ENCODE measurements at regions not wholly inside any gene's neighbourhood (a gene's known extent, or its start where the extent isn't known, plus 50 kb on each side); places are given as distances from the start of the nearest gene placed in this dataset.
A peak's percentile ranks its signal among the peaks of the same experiment; 100 is the strongest.

- no peak for DNase-seq
These were observed 156.6 kb upstream of the ID2 start for GRCh38 chr2:8525236-8525581.

DNA sequence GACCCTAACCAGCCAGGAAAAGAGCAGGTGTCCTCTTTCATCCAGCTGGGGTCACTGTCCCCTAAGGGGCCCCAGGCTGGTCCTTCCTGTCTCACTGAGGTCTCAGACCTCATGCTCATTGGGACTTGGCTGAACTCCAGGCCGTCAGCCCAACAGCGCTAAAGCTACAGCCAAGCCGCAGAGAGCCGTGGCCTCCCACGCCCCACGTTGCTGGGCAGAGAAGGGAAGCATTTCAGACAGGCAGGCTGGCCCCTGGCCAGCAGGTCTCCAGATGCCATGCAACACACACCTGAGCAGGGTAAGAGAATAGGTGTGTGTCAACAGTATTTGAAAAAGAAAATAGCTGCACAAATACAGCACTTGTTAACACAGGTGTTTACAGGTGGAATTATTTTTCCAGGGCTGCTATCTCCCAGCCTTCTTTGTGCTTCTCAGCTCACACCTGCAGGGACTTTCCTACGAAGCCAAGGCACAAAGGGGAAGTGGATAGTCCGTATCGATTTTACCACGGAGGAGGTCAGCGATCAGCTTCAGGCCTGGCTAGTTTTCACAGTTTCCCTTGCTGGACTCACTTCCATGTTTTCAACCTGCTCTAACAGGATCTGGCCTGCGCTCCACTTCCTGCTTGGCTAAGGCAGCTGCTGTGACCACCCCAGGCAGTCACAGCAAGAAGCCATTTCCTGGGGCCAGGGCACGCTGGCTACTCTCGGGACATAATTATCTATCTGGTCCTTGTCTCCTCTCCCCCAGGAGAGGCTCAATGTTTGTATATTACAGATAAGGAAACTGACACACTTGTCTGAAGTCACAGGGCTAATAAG is 156.1 kb upstream of the ID2 start:
- DNase-seq, result peak; percentile 31

DNA sequence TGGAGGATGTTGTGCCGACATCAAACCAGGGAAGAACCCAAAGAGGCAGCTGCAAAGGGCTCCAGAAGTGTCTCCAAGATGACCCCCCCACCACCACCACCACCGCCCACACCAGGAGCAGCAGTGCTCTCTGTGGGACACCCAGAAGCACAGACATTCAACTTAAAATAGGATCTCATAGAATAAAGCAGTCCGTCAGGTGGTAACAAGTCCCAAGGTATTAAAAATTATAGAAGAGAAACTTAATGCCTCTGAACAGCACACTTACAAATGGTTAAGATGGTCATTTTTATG is 155.5 kb upstream of the ID2 start:
- DNase-seq, result no peak

DNA sequence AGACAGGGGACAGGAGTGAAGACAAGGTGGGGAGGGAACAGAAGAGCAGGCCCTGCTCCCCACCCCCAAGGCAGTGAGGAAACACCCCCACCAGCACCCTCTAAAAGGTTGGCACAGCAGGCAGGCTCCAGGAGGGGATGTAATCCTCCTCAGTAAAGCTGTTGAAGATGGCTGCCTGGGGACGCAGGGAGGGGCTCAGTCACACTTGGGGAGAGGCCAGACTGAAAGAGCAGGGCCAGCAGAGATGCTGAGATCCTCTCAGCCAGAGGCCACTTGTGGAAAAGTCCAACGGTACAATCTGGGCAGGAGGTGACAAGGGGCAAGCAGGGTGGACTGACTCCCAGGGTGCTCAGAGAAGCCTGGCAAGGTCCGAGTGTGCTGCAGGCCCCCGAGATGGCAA is 154.8 kb upstream of the ID2 start:
- DNase-seq, result no peak

- no peak for DNase-seq
These were observed 154.2 kb upstream of the ID2 start for GRCh38 chr2:8527676-8528075.

DNA sequence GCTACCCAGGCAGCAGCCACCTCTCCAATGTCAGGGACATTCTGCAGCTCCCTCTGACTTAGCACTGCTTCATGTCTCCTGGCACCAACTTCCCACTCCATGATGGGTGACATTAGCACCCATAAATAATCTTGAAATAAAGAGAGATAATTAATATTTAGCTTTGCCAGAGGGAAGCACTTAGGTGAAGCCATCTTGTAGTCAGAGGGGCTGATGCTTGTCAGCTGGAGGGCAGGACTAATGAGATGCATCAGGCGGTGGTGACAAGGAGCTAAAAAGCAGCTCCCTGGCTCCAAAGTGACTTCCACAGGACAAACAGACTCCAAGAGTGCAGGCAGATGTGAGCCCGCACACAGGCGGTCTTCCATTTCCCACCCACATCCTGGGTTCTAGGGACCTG is 153.0 kb upstream of the ID2 start:
- DNase-seq, result no peak

DNA sequence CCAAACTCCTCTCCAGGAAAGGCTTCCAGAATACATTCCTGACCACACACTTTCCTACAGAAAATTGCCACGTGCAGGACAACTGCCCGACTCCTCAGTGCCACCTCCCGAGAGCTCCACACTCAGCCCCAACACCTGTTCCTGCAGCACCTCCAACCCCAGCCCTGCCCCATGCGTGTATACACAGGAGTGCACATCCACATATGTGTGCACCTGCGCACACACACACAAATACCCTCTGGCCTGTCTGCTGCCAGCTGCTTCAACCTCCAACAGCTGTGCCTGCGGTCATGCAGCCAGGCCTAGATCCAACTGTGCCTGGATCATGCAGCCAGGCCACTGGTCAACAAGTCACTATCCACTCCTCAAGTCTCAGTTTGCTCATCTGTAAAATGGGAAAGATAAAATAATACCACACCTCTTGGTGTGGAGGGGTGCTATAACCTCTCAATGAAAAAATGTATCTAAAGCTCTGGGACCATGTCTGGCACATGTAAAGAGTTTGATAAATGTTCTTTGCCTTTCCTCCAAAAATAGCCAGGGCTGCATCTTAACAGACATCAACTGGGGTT is 152.1 kb upstream of the ID2 start:
- DNase-seq, result no peak

DNA sequence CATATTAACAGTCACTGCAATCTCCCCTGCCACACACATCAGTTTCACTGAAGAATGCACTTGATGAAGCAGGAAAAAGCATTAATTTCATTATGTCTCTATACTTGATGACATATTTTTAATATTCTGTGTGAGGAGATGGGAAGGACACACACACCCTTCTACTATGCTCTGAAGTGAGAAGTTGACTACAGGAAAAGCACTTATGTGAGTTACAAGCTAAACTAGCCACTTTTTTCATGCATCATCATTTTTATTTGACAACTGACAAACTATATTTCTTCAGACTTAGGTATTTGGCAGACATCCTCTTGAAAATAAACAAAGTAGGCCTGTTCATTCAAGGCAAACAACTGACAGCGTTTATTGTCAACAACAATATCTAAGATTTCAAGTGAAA is 150.4 kb upstream of the ID2 start:
- DNase-seq, result no peak

DNA sequence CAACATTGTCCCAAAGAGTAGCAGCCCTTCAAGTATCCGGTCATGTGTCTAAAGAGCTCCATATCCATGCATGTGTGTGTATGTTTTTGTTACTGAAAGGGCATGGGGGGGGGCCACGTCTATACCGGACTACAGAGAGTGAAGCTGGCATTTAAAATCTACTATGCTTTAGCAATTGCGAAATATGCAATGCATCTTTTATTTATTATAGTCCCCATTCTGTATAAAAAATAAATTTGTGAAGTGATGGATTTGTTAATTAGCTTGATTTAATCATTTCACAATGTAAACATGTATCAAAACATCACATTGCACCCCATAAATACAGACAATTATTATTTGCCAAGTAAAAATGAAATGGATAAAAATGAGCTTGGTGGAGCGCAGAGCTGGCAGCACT is 149.4 kb upstream of the ID2 start:
- DNase-seq, result no peak

DNA sequence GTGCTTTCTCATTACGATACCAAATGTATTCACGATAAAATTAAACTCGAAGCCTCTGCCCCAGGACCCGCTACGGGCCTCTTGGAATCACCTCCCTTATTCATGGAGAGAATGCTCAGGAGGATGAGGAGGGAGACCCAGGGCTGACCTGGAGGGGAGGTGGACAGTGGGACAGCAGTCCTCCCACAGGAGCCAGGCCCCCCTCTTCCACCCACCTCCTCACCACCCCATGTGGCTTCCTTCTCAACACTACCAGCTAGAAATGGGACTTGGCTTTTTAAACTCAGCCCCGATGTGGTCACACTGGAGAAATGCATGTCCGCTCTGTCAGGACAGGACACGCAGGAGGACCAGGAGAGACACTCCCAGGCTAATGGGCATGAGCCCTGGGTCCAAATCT is 147.9 kb upstream of the ID2 start:
- no peak for DNase-seq

- no peak for DNase-seq
These were observed 147.5 kb upstream of the ID2 start for GRCh38 chr2:8534386-8534728.

DNA sequence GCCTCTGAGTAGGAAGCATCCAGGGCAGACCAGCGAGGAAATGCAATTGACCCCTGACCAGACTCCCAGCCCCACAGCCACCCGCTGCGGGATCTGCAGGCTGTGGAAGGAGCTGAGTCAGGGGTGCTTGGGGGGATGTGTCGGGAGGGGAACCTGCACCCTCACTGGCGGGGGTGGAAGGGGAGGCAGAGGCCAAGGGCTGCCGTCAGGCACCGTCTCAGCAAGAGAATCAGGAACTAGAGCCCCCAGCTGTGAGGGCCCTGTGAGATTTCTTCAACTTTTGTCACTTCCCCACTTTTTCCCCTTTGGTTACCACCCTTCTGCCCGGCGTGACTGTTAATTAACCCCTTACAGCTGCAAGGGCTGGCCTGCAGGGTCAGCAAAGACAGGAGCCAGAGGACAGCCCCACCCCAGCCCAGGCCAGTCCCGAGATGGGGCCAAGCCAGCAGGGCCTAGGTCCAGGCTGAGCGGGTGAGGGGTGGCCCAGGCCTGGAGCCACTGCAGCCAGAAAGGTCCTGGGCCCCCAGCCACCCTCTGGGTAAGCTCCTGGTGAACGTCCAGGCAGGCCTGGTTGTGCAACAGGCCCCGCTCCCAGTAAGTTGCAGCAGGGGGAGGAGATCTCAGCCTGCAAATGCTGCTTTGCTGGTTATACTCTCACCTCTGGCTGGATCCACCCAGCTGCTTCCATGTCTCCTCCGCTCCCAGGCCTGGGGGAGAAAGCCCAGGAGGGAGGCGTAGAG is 147.0 kb upstream of the ID2 start:
- DNase-seq, result peak; percentile 65

DNA sequence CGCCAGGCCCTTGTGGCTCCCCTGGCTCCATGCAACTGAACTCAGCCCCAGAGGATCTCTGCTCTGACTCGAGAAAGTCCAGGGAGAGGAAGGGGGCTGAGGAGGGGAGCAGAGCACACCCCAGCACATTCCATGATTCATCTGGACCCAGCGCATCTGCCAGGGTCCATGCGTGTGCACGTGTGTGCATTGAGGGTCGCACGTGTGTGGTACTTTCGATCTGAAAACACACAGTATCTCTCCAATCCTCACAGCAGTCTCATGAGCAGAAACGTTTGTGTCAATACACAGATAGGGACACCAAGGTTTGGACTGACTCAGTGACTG is 146.4 kb upstream of the ID2 start:
- DNase-seq, result no peak

DNA sequence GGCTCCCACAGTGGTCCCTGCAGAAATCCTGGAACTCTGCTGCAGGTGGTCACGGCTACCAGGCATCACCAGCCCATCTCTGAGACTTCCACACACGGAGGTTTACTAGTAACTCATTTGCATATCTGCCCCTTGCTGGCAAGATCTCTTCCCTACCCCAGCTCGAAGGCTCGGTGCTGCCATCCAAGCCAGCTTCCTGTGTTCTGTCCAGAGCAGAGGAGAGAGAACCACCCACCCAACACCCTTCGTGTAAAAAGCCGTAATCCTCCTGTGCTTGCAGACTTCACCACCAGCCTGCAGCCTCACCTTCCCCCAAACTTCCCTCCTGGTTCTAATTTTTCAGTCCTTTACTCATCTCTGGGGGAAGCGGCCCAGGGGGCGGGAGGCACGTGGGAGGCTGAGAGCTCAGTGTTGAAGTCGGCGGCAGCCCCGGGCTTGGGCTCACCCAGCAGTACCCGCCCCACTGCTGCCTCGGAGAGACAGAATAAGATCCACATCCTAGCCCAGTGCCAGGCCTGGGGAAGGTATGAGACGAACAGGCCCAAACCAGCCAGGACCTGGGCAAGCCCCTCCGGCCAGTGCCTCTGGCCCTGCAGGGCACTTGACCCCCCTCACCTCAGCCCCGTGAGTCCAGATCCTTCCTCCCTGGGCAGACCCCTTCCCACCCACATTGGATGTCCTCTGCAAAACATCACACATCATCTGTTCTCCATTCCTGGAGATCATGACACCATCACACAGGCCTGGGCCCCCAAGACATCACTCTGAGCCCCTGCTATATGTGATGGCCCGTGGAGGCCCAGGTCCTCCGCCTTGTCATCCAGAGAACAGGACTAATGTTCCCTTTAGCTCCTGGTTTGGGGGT is 145.8 kb upstream of the ID2 start:
- DNase-seq, result no peak

DNA sequence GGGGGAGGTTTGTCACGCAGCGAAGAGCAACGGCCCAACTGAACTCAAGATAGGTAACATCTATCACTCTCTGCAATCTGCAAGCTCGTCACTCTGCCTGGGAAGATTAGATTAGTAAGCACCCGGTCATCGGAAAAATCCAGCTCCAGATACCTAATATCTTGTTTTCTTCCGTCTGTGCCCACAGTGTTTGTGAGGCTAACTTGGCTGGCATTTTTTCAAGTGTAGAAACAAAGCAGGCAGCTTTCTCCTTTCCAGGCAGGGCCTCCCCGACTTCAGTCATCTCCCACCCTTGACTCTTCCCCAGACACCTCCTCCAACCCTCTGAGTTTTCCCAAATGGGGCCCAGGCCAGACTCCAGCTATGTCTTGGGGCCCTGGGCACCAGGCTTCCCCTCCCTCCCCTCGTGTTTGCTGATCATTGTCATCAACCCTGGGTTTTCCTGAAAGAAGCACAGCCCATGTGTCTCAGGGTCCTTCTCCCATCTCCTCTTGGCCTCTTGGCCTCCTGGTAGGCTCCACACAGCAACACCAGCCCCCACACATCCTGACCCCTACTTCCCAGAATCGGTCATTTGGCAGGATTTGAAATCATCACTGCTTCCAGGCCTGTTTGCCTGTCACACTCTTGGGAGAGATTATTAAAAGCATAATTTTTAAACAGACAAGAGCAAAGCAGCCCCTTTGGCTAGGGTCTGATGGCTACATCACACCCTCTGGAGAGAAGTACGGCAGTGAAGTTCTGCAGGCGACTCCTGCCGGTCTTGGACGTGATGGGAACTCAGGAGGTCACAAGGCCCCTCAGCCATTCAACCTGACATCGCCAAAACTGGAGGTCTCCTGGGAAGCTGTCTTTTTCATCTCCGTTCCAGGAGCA is 144.9 kb upstream of the ID2 start:
- DNase-seq, result no peak

- no peak for DNase-seq
These were observed 144.2 kb upstream of the ID2 start for GRCh38 chr2:8537562-8538155.

DNA sequence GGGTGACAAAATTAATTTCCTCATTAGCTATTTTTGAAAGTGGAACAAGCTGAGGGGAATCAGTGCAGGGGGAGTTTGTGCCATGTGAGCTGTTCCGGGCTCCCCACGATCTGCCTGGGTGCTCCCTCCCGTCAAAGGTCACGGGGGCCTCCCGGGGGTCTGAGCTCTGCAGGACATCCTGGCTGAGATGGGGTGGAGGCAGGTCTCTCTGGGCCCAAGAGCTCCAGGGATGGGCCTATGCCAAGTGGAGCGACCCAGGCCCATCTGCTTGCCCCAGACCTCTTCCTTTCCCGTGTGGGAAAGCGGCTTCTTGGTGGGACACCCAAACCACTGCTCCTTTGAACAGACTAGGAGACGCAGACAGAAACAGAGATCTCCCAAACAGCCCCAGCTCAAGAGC is 143.3 kb upstream of the ID2 start:
- DNase-seq, result no peak

DNA sequence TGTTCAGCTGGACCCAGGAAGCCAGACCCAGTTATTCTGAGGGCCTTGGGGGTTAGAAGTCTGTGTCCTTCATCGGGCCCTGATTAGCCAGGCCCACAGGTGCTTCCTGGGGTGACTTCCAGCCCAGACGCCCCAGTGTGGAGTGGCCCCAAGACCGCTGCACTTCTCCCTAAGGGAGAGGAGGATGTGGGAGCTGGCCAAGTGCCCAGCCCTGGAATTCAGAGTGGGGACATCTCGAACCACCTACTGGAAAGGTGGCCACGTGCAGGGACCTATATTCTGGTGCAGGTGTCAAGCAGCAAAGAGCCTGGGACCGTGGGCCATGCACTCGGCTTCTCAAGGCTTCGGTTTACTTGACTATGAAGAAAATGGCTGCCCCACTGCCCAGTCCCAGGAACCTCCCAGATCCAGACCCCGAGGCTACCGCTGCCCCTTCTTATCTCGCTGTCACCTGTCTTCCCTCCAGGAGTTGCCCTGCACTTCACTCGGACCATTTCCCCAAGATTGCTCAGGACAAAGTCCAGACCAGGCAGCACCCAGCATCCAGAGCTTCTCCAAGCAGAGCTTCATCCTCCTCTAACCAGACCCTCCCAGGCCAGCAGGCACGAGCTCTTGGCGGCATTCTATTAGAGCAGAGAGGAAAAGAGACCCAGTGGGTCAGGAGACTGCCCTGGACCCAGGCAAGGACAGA is 142.8 kb upstream of the ID2 start:
- DNase-seq, result no peak

DNA sequence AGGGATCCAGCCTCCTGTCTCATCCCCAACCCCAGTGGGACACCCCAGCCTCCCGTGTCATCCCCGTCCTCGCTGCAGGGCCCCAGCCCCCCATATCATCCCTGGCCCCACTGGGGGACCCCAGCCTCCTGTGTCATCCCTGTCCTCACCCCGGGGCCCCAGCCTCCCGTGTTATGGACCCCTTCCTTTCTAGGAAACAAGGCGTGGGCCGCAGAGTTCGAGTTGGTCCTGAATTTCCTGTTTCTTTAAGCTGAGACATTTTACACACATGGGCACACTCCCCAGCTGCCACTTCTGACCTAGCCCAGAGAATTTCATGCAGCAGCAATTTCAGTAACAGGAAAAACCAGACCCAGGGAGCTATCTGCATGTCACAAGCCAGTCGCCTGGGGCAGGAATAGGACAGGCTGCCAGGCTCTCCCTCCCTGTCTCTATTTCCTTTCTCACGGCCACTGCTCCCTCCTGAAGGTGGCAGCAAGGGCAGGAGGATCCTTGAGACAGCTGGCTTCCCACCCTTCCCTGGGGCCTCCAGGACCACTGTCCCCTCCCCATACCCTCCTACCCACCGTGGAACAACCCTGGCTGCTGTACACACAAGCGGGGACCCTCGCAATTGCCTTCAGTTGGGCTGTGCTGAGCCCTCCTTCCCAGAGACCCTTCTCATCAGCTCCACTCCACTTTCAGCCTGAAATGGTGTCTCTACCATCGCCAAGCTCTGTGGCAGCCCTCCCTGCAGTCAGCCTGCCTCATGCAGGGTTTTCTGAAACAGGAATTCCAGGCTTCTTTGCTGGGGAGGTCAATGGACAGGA is 141.9 kb upstream of the ID2 start:
- DNase-seq, result no peak

DNA sequence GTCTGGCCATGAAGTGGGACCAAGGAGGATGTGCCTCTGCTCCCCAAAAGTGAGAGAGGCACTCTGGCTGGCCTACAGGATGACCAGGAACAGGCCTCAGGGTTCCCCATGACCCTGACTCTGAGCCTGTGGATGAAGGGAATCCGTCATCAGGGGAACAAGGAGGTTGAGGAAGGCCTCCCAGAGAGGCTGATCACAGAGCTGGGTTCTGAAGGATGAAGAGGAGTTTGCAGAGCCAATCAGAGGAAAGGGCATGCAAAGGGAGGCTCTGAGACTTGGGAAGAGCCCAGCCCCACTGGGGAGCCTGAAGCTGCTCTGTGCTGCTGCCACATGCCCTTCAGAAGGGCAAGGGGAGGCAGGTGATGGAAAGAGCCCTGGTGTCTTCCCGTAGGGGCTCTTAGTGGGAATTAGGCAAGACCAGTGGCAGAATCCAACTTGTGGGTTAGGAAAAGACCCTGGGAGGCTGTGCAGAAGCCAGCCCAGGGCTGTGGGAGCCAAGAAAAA is 141.3 kb upstream of the ID2 start:
- no peak for DNase-seq

- DNase-seq, result no peak
These were observed 140.6 kb upstream of the ID2 start for GRCh38 chr2:8541223-8541622.
